SJCRH30 (cell line): ENCODE measurements at regions not wholly inside any gene's neighbourhood (a gene's known extent, or its start where the extent isn't known, plus 50 kb on each side); places are given as distances from the start of the nearest gene placed in this dataset.
A peak's percentile ranks its signal among the peaks of the same experiment; 100 is the strongest.

Experiments
- DNase-seq, 2 experiments: peaks; one replicate each; pipeline ENCODE4 v3.0.0-alpha.2; 2015 to 2020
- H3K27ac ChIP-seq: fragments of 250-450 bp; sonication (Bioruptor Pico); 2 replicates; pipeline ENCODE4 v1.5.1; 2020; ENCODE audit warnings: mild to moderate bottlenecking, moderate library complexity
- H3K27me3 ChIP-seq: fragments of 250-450 bp; sonication (Bioruptor Pico); 2 replicates; pipeline ENCODE4 v1.5.1; 2020; ENCODE audit warnings: mild to moderate bottlenecking, moderate library complexity
- H3K36me3 ChIP-seq: fragments of 250-450 bp; sonication (Bioruptor Pico); 2 replicates; pipeline ENCODE4 v1.5.1; 2020; ENCODE audit warnings: mild to moderate bottlenecking, moderate library complexity
- H3K4me1 ChIP-seq: fragments of 250-450 bp; sonication (Bioruptor Pico); 2 replicates; pipeline ENCODE4 v1.5.1; 2020; ENCODE audit warnings: mild to moderate bottlenecking, moderate library complexity
- H3K4me3 ChIP-seq: fragments of 250-450 bp; sonication (Bioruptor Pico); 2 replicates; pipeline ENCODE4 v1.5.1; 2020; ENCODE audit warnings: mild to moderate bottlenecking, moderate library complexity
- H3K9me3 ChIP-seq: fragments of 250-450 bp; sonication (Bioruptor Pico); replicated peaks from 2 replicates; pipeline ENCODE4 v1.5.1; 2020; ENCODE audit warnings: mild to moderate bottlenecking, moderate library complexity

DNA sequence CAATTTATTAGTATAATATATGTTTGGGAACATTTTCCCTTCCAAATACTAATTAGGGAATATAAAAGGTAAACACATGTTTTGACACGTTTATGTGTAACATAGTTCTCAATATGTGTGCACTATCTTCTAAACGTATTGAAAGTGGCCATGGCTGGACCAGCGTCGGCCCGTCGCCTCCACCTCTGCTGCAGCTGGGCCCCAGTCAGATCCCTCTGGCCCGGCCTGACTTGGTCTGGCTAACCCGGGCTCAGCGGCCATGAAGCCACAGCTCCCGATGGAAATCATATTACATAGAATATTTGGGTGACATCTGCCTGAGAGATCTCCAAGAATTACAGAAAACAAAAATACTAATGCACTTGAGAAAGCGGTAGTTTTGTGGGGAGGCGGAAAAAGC is 474.4 kb upstream of the CDH2 start:
- no peak for DNase-seq
- Histone ChIP-seq H3K27me3 (no peaks in the 10 kb centered on the region), H3K36me3 (no peaks in the 10 kb centered on the region), H3K27ac (no peak overlapping the region), H3K4me1 (no peaks in the 10 kb centered on the region), H3K9me3 (no peaks in the 10 kb centered on the region), H3K4me3 (no peak overlapping the region)

DNA sequence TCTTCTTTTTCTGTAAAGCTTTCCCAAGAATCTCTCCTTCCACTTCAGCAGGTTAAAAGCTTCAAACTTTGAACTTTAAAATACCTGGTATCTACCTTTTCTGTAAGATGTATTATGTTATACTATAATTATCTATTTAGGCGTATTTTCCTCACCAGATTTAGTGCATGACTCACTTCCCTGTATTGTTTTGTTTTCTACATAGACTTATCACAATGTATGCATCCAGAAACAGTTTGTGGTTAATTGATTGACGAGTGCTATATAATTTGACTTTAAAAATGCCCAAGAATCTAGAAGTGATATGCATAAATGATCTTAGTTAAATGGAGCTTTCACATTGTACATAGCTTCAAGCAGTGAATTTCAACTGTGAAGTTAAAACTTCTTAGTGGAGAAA is 473.9 kb upstream of the CDH2 start:
- Histone ChIP-seq H3K36me3 (no peaks in the 10 kb centered on the region), H3K9me3 (no peaks in the 10 kb centered on the region), H3K4me3 (no peak overlapping the region), H3K27ac (no peak overlapping the region), H3K4me1 (no peaks in the 10 kb centered on the region), H3K27me3 (no peaks in the 10 kb centered on the region)
- DNase-seq, result no peak

- no peaks in the 10 kb centered on the region for H3K36me3 ChIP-seq
- no peak for DNase-seq
- no peak overlapping the region for H3K4me3 ChIP-seq
- H3K27ac ChIP-seq, result no peak overlapping the region
- no peaks in the 10 kb centered on the region for H3K27me3 ChIP-seq
- H3K9me3 ChIP-seq, result no peaks in the 10 kb centered on the region
- H3K4me1 ChIP-seq, result no peaks in the 10 kb centered on the region
Measured at GRCh38 chr18:28647961-28648360, 471.0 kb upstream of the CDH2 start.

DNA sequence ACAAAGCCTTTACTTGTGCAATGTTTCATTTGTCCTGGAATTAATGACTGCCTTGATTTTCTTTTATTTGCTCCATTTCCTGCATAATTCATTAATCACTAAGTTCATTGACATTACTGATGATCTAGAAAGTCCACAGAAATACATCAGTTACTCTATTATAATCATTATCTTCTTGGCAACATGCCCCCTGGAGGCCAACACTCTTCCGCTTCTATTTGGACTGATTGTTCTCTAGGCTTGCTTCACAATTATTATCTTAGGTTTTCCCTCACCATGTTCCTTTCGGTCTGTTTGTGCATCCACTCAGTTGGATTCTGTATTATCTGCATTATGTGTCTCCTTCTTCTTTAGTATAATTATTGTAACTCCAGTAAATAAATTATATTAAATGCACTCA is 461.0 kb upstream of the CDH2 start:
- H3K4me1 ChIP-seq, result no peaks in the 10 kb centered on the region
- DNase-seq, result no peak

GRCh38 chr18:28635530-28635929 is 458.6 kb upstream of the CDH2 start:
- no peak for DNase-seq
- Histone ChIP-seq H3K9me3 (no peaks in the 10 kb centered on the region), H3K27ac (no peak overlapping the region), H3K4me1 (no peaks in the 10 kb centered on the region), H3K27me3 (no peaks in the 10 kb centered on the region), H3K4me3 (no peak overlapping the region), H3K36me3 (no peaks in the 10 kb centered on the region)

More for the DNA sequence above, 461.0 kb upstream of the CDH2 start:
- Histone ChIP-seq H3K36me3 (no peaks in the 10 kb centered on the region), H3K27ac (no peak overlapping the region), H3K4me3 (no peak overlapping the region), H3K9me3 (no peaks in the 10 kb centered on the region), H3K27me3 (no peaks in the 10 kb centered on the region)

- Histone ChIP-seq H3K9me3 (no peaks in the 10 kb centered on the region), H3K4me1 (no peaks in the 10 kb centered on the region), H3K36me3 (no peaks in the 10 kb centered on the region), H3K27me3 (no peaks in the 10 kb centered on the region), H3K27ac (no peak overlapping the region), H3K4me3 (no peak overlapping the region)
- no peak for DNase-seq
Measured at GRCh38 chr18:28626756-28627155, 449.8 kb upstream of the CDH2 start.

- Histone ChIP-seq H3K27ac (no peak overlapping the region), H3K27me3 (no peaks in the 10 kb centered on the region), H3K36me3 (no peaks in the 10 kb centered on the region), H3K9me3 (no peaks in the 10 kb centered on the region), H3K4me3 (no peak overlapping the region), H3K4me1 (no peaks in the 10 kb centered on the region)
- no peak for DNase-seq
Measured at GRCh38 chr18:28607991-28608390, 431.1 kb upstream of the CDH2 start.

DNA sequence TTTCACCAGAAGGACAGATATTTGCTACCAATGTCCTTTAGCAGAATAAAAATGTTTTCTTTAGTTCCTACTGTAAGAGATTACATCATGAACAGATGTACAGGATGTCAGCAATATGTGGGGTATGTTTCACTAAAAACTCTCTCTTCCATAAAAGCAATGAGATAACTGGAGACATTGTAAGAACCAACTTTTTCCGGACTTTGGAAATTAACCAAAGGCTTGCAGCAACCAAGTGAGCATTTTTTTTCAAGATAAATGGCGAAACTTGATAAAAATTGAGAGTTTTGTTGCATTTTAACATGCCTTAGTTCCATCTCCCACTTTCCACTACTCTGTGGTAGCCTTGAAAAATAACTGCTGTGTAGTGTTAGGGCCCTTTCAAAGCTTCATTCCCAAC is 429.8 kb upstream of the CDH2 start:
- Histone ChIP-seq H3K4me1 (no peaks in the 10 kb centered on the region), H3K36me3 (no peaks in the 10 kb centered on the region), H3K27me3 (no peaks in the 10 kb centered on the region), H3K9me3 (no peaks in the 10 kb centered on the region), H3K4me3 (no peak overlapping the region), H3K27ac (no peak overlapping the region)
- no peak for DNase-seq

- DNase-seq, result no peak
- no peak overlapping the region for H3K27ac ChIP-seq
- no peaks in the 10 kb centered on the region for H3K9me3 ChIP-seq
- no peaks in the 10 kb centered on the region for H3K36me3 ChIP-seq
- no peaks in the 10 kb centered on the region for H3K4me1 ChIP-seq
- no peak overlapping the region for H3K4me3 ChIP-seq
- no peaks in the 10 kb centered on the region for H3K27me3 ChIP-seq
Measured at GRCh38 chr18:28602391-28602790, 425.5 kb upstream of the CDH2 start.

DNA sequence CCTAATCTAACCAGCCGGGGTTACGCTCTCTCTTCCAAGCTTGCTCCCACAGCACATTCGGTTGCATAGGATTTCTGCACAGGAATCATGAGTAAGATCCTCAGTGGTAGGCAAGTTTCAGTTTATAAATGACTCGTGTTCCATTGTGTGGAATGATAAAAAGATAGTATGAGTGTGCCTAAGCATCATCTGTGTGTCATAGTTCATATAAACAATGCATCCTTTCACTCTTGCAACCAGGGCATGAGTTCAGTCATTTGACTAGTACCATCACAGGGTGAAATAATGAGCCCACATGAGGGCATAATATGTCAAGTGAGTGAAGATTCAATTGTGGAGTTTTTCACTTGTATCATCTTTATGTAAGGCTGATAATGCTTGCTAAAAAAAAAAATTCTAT is 417.1 kb upstream of the CDH2 start:
- Histone ChIP-seq H3K36me3 (no peaks in the 10 kb centered on the region), H3K27me3 (no peaks in the 10 kb centered on the region), H3K9me3 (no peaks in the 10 kb centered on the region), H3K4me3 (no peak overlapping the region), H3K4me1 (no peaks in the 10 kb centered on the region), H3K27ac (no peak overlapping the region)
- no peak for DNase-seq

DNA sequence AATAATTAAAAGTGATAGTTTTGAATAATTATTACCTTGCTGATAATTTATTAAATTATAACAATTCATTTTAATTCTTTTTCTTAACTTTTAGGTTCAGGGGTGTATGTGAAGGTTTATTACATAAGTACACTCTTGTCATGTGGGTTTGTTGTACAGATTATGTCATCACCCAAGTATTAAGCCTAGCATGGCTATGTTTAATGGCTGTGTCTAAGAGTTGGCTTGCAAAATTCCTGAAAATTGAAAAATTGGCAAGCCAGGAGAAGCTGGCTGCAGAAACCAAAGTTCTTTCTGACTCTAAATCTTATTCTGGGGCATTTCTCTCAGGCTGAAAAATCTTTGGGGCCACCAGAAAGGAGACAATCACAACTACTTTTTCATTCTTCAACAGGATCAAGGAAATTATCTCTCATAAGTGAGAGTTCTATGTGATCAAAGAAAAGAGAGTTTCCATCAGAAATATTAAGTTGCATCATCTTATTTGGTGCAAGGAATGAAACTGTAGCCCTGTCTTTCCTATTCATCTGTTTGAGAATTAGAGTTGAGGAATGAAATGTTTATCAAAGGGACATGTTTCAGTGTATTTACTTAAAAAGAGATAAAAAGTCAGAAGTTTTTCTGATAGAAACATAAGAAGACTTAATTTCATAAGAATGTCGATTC is 412.1 kb upstream of the CDH2 start:
- Histone ChIP-seq H3K4me3 (no peak overlapping the region), H3K27ac (no peak overlapping the region), H3K27me3 (no peaks in the 10 kb centered on the region), H3K9me3 (no peaks in the 10 kb centered on the region), H3K4me1 (no peaks in the 10 kb centered on the region), H3K36me3 (no peaks in the 10 kb centered on the region)
- no peak for DNase-seq

DNA sequence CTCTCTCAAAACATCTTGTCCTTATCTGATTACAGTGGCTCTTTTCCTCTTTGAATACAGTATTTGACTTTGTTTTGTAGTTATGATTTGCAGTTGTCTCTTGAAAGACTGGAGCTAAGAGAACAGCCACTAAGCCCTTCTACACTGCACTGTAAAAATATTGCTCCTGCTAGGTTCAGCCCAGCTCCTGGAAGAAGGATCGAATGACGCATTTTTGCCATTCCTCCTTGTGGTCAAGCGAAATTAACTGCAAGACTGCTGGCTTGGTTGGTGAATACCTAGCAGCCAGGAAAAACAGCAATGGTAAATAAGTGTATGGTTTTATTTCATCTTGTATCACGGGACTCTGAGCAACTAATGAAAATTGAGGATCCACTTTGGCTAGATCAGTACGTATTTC is 407.8 kb upstream of the CDH2 start:
- Histone ChIP-seq H3K27me3 (no peaks in the 10 kb centered on the region), H3K36me3 (no peaks in the 10 kb centered on the region), H3K9me3 (no peaks in the 10 kb centered on the region), H3K27ac (no peak overlapping the region), H3K4me3 (no peak overlapping the region), H3K4me1 (no peaks in the 10 kb centered on the region)
- DNase-seq, result peak; percentile 7 to 15

DNA sequence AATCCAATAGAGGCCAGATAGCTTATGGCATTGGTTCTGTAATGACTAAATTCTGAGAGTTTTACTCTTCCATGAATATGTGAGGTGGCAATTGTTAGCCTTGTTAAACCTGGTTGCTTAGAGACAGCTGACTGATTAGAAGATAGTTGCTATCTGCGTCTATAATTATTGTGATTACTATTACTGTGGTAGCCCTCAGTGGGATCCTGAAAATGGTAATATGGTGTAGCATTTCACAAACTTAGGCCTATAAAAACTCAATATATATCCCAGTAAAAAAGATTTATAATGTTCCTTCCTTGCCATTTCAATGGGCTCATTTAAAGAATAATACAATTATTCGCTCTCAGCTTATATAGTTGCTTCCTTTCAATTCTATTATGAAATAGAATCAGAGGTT is 405.8 kb upstream of the CDH2 start:
- no peak overlapping the region for H3K4me3 ChIP-seq
- H3K27ac ChIP-seq, result no peak overlapping the region
- H3K36me3 ChIP-seq, result no peaks in the 10 kb centered on the region
- no peaks in the 10 kb centered on the region for H3K4me1 ChIP-seq
- DNase-seq, result no peak
- H3K27me3 ChIP-seq, result no peaks in the 10 kb centered on the region
- no peaks in the 10 kb centered on the region for H3K9me3 ChIP-seq

DNA sequence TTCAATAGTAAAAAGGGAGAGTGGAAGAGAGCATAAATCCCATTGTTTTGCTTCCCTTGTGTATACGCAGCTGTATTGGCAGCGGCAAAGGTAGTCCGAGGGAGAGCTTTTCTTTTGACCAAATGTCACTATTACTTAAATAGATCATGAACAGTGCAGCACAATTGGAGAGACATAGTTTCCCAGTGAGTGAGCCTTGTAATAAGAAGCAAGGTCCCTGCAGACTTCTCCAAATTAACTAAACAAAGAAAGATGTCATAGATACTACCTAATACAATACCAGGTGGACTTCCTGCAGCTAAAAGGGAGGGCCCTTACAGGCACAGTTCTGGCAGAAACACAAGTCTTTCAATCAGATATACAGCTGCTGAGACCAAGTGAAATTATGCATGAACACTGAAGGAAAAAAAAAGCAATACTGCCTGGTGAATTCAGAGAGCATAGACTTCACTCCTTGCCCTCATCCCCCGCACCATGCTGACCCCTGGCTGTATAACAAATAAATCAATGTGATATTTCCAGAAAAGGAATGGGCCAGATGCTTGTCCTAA is 404.7 kb upstream of the CDH2 start:
- no peak for DNase-seq
- Histone ChIP-seq H3K36me3 (no peaks in the 10 kb centered on the region), H3K9me3 (no peaks in the 10 kb centered on the region), H3K27ac (no peak overlapping the region), H3K27me3 (no peaks in the 10 kb centered on the region), H3K4me3 (no peak overlapping the region), H3K4me1 (no peaks in the 10 kb centered on the region)

DNA sequence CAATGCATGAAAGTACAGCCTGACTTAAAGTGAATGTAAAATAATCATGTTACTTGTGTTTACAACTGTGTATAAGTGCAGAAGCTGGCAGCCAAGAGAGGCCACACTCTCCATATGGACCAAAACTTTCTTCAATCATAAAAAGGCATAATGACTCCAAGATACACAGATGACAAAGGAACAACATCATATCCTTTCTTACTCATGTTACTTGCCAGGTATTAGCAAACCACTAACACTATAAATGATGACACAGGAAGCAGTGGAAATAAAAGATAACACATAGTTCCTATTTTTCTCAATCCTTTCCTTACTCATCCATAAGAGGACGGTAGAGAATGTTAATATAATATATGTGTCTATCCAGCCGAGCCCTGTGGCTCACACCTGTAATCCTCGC is 400.0 kb upstream of the CDH2 start:
- Histone ChIP-seq H3K4me3 (no peak overlapping the region), H3K4me1 (no peaks in the 10 kb centered on the region), H3K36me3 (no peaks in the 10 kb centered on the region), H3K9me3 (no peaks in the 10 kb centered on the region), H3K27me3 (no peaks in the 10 kb centered on the region), H3K27ac (no peak overlapping the region)
- DNase-seq, result no peak

DNA sequence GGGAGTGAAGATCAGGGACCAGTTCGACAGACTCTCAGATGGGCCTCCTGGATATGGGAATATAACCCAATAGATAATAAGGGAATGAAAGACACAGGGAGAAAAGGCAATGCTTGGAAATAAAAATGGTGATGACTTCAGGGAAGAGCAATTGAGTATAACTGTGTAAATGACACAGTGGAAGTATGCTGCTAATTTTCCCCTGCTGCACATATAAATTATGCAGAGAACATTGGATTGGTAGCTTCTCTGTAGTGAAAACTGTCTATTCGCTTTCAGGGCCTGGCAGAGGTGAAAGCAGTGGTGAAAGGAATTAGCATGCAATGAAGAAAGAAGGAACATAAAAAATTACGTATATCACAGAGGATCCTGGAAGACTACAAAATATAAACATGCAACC is 398.2 kb upstream of the CDH2 start:
- H3K27ac ChIP-seq, result no peak overlapping the region
- no peak overlapping the region for H3K4me3 ChIP-seq
- H3K27me3 ChIP-seq, result no peaks in the 10 kb centered on the region
- H3K4me1 ChIP-seq, result no peaks in the 10 kb centered on the region
- no peak for DNase-seq
- no peaks in the 10 kb centered on the region for H3K36me3 ChIP-seq
- H3K9me3 ChIP-seq, result no peaks in the 10 kb centered on the region
